Upper lobe of left lung (tissue), 4 donors: ENCODE measurements at regions not wholly inside any gene's neighbourhood (a gene's known extent, or its start where the extent isn't known, plus 50 kb on each side); places are given as distances from the start of the nearest gene placed in this dataset.

ENCODE experiments used
- EP300 ChIP-seq, 4 donors: sonication (generic); formaldehyde crosslinking; IDR thresholded peaks; one replicate each; pipeline ENCODE4 v1.5.1; 2017; ENCODE audit warnings: antibody characterized with exemption in 4 of 4, control low read depth in 2 of 4
- TF ChIP-seq, protein P1 (sequence below), 6 experiments: fragments of 450-650 bp in 4 of 6; fragments of 200-600 bp in 2 of 6; sonication (generic) in 2 of 6; IDR thresholded peaks; one replicate each; pipeline ENCODE4 v1.5.1; 2016 to 2019; ENCODE audit warnings: antibody characterized with exemption in 6 of 6

DNA sequence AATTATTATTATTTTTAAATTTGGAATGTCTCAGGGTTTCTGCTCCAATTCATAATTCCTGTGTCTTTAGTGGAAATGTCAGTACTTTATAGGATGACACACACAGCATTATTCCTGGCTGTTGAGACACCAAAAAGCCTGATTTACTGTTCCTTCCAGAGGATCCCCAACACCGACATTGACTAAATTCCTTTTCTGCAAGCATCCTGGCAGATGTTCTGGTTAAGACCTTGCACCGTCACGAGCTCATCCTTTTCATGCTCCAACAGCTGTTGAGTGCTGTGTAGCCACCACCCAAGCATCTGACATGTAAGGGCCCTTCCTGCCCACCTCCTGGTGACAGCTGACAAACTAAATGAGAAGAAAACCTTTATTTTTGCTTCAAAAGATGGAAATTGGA lies 284.3 kb upstream of the SULF2 start:
- TF ChIP-seq, protein P1, sequence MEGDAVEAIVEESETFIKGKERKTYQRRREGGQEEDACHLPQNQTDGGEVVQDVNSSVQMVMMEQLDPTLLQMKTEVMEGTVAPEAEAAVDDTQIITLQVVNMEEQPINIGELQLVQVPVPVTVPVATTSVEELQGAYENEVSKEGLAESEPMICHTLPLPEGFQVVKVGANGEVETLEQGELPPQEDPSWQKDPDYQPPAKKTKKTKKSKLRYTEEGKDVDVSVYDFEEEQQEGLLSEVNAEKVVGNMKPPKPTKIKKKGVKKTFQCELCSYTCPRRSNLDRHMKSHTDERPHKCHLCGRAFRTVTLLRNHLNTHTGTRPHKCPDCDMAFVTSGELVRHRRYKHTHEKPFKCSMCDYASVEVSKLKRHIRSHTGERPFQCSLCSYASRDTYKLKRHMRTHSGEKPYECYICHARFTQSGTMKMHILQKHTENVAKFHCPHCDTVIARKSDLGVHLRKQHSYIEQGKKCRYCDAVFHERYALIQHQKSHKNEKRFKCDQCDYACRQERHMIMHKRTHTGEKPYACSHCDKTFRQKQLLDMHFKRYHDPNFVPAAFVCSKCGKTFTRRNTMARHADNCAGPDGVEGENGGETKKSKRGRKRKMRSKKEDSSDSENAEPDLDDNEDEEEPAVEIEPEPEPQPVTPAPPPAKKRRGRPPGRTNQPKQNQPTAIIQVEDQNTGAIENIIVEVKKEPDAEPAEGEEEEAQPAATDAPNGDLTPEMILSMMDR (IDR thresholded peaks at IDR 0.05), result no peak
- TF ChIP-seq EP300 (IDR thresholded peaks at IDR 0.05), result no peak
